Breast epithelium (tissue), 3 donors: ENCODE measurements at regions not wholly inside any gene's neighbourhood (a gene's known extent, or its start where the extent isn't known, plus 50 kb on each side); places are given as distances from the start of the nearest gene placed in this dataset.

ENCODE experiments used
- POLR2A ChIP-seq: fragments of 450-650 bp; IDR thresholded peaks from one replicate; pipeline ENCODE4 v1.6.1; 2016; ENCODE audit warnings: antibody characterized with exemption, mild to moderate bottlenecking, moderate library complexity
- POLR2AphosphoS5 ChIP-seq, 3 donors: sonication (generic); formaldehyde crosslinking; IDR thresholded peaks; one replicate each; pipeline ENCODE4 v1.6.1; 2017; ENCODE audit warnings: antibody characterized with exemption in 3 of 3

- TF ChIP-seq POLR2A (no peak), POLR2AphosphoS5 (IDR thresholded peaks at IDR 0.05) (no peak)
Measured at GRCh38 chr1:218751208-218751948, 406.2 kb downstream of the TGFB2 start.
